SK-N-SH treated with all-trans-retinoic acid at 6 μM for 48 hours (cell line): ENCODE measurements at regions not wholly inside any gene's neighbourhood (a gene's known extent, or its start where the extent isn't known, plus 50 kb on each side); places are given as distances from the start of the nearest gene placed in this dataset.

Experiments used
- ATAC-seq: fragments of 200-7000 bp; cut with Tn5 transposase; 3 replicates; pipeline ENCODE4 v1.9.1; 2020; ENCODE audit warnings: mild to moderate bottlenecking, moderate library complexity
- ARNTL ChIP-seq: fragments of 450-650 bp; formaldehyde crosslinking; IDR thresholded peaks from 2 replicates; pipeline ENCODE4 v1.5.0; 2020; ENCODE audit warnings: low read depth, mild to moderate bottlenecking, moderate library complexity, borderline replicate concordance
- BACH2 ChIP-seq: fragments of 250-450 bp; sonication (Bioruptor Pico); IDR thresholded peaks from 2 replicates; pipeline ENCODE4 v1.9.0; 2021; ENCODE audit warnings: mild to moderate bottlenecking, borderline replicate concordance
- CREB5 ChIP-seq: fragments of 250-450 bp; sonication (Bioruptor Pico); IDR thresholded peaks from 2 replicates; pipeline ENCODE4 v1.5.1; 2020; ENCODE audit warnings: low read depth, mild to moderate bottlenecking, moderate library complexity
- CSDC2 ChIP-seq: fragments of 250-450 bp; sonication (Bioruptor Pico); IDR thresholded peaks from 2 replicates; pipeline ENCODE4 v1.5.0; 2020; ENCODE audit warnings: mild to moderate bottlenecking, moderate library complexity
- CSRNP3 ChIP-seq: fragments of 250-450 bp; sonication (Bioruptor Pico); IDR thresholded peaks from 2 replicates; pipeline ENCODE4 v1.5.1; 2021; ENCODE audit warnings: mild to moderate bottlenecking, moderate library complexity
- ESRRG ChIP-seq: fragments of 250-450 bp; sonication (Bioruptor Pico); IDR thresholded peaks from 2 replicates; pipeline ENCODE4 v1.6.1; 2021; ENCODE audit warnings: mild to moderate bottlenecking
- GLIS3 ChIP-seq: fragments of 250-450 bp; sonication (Bioruptor Pico); IDR thresholded peaks from 2 replicates; pipeline ENCODE4 v1.5.0; 2020; ENCODE audit warnings: mild to moderate bottlenecking, moderate library complexity
- ISL1 ChIP-seq: fragments of 250-450 bp; sonication (Bioruptor Pico); IDR thresholded peaks from 2 replicates; pipeline ENCODE4 v2.1.2; 2022; ENCODE audit warnings: mild to moderate bottlenecking, moderate library complexity
- OSR1 ChIP-seq: fragments of 250-450 bp; sonication (Bioruptor Pico); IDR thresholded peaks from 2 replicates; pipeline ENCODE4 v1.8.0; 2022; ENCODE audit warnings: moderate library complexity, mild to moderate bottlenecking, inconsistent platforms
- PATZ1 ChIP-seq: fragments of 250-450 bp; sonication (Bioruptor Pico); IDR thresholded peaks from 2 replicates; pipeline ENCODE4 v1.8.0; 2020; ENCODE audit warnings: mild to moderate bottlenecking, moderate library complexity, borderline replicate concordance
- POU6F1 ChIP-seq: fragments of 250-450 bp; sonication (Bioruptor Pico); IDR thresholded peaks from 2 replicates; pipeline ENCODE4 v1.8.0; 2021; ENCODE audit warnings: low read depth, mild to moderate bottlenecking, moderate library complexity, borderline replicate concordance
- PPARA ChIP-seq: fragments of 250-450 bp; sonication (Bioruptor Pico); IDR thresholded peaks from 2 replicates; pipeline ENCODE4 v1.5.0; 2020; ENCODE audit warnings: mild to moderate bottlenecking, borderline replicate concordance
- RARB ChIP-seq: fragments of 250-450 bp; sonication (Bioruptor Pico); IDR thresholded peaks from 2 replicates; pipeline ENCODE4 v1.8.0; 2021; ENCODE audit warnings: mild to moderate bottlenecking, moderate library complexity
- SNAI2 ChIP-seq: fragments of 250-450 bp; sonication (Bioruptor Pico); IDR thresholded peaks from 2 replicates; pipeline ENCODE4 v1.5.0; 2020; ENCODE audit warnings: mild to moderate bottlenecking, moderate library complexity
- TCF4 ChIP-seq: fragments of 250-450 bp; sonication (Bioruptor Pico); IDR thresholded peaks from 2 replicates; pipeline ENCODE4 v1.8.0; 2021; ENCODE audit warnings: mild to moderate bottlenecking, moderate library complexity, borderline replicate concordance
- TOX ChIP-seq: fragments of 250-450 bp; sonication (Bioruptor Pico); IDR thresholded peaks from 2 replicates; pipeline ENCODE4 v1.8.0; 2021; ENCODE audit warnings: mild to moderate bottlenecking, moderate library complexity, borderline replicate concordance
- TSHZ2 ChIP-seq: fragments of 250-450 bp; sonication (Bioruptor Pico); IDR thresholded peaks from 2 replicates; pipeline ENCODE4 v1.5.0; 2020; ENCODE audit warnings: mild to moderate bottlenecking, moderate library complexity
- ZC3H10 ChIP-seq: fragments of 250-450 bp; sonication (Bioruptor Pico); IDR thresholded peaks from 2 replicates; pipeline ENCODE4 v1.5.1; 2021; ENCODE audit warnings: mild to moderate bottlenecking, moderate library complexity
- ZFP3 ChIP-seq: fragments of 250-450 bp; sonication (Bioruptor Pico); IDR thresholded peaks from 2 replicates; pipeline ENCODE4 v1.5.0; 2020; ENCODE audit warnings: mild to moderate bottlenecking, moderate library complexity
- ZFP30 ChIP-seq: fragments of 450-650 bp; formaldehyde crosslinking; IDR thresholded peaks from 2 replicates; pipeline ENCODE4 v1.5.0; 2022; ENCODE audit warnings: mild to moderate bottlenecking, moderate library complexity
- ZNF565 ChIP-seq: fragments of 450-650 bp; formaldehyde crosslinking; conservative IDR thresholded peaks from 2 replicates; pipeline ENCODE4 v1.5.0; 2020; ENCODE audit warnings: low read depth, mild to moderate bottlenecking, moderate library complexity
- ZNF70 ChIP-seq: fragments of 450-650 bp; formaldehyde crosslinking; IDR thresholded peaks from 2 replicates; pipeline ENCODE4 v1.5.0; 2020; ENCODE audit warnings: mild to moderate bottlenecking, moderate library complexity

- TF ChIP-seq ZNF565 (CRISPR knock-in tag) = no peak
- no peak for TF ChIP-seq POU6F1 (CRISPR knock-in tag)
- TF ChIP-seq TSHZ2 (CRISPR knock-in tag) = no peak
- TF ChIP-seq ZFP30 = no peak
- no peak for TF ChIP-seq GLIS3 (CRISPR knock-in tag)
- no peak for TF ChIP-seq ESRRG
- no peak for TF ChIP-seq ARNTL (CRISPR knock-in tag)
- TF ChIP-seq ISL1 (CRISPR knock-in tag) = no peak
- no peak for TF ChIP-seq PATZ1 (CRISPR knock-in tag)
- TF ChIP-seq BACH2 (CRISPR knock-in tag) = no peak
- TF ChIP-seq TCF4 (CRISPR knock-in tag) = no peak
- no peak for TF ChIP-seq ZC3H10
- no peak for TF ChIP-seq OSR1
- no peak for TF ChIP-seq ZNF70 (CRISPR knock-in tag)
- no peak for ATAC-seq
Observed at GRCh38 chrX:26562156-26562555, 346.2 kb downstream of the MAGEB5 start.

GRCh38 chrX:26559855-26560254 is 343.9 kb downstream of the MAGEB5 start:
- ATAC-seq = no peak
- TF ChIP-seq ZFP30 (no peak), ISL1 (CRISPR knock-in tag) (no peak), SNAI2 (no peak), ZNF70 (CRISPR knock-in tag) (no peak), ZFP3 (CRISPR knock-in tag) (no peak), CREB5 (CRISPR knock-in tag) (no peak), TOX (CRISPR knock-in tag) (no peak), BACH2 (CRISPR knock-in tag) (no peak), CSRNP3 (CRISPR knock-in tag) (no peak), ZC3H10 (no peak), POU6F1 (CRISPR knock-in tag) (no peak), CSDC2 (CRISPR knock-in tag) (no peak), ESRRG (no peak), PPARA (CRISPR knock-in tag) (no peak), RARB (no peak), TSHZ2 (CRISPR knock-in tag) (no peak), PATZ1 (CRISPR knock-in tag) (no peak)
- TF ChIP-seq, all 23 proteins: peak for 0
